Neural progenitor cell (in vitro differentiated cells): ENCODE measurements at regions not wholly inside any gene's neighbourhood (a gene's known extent, or its start where the extent isn't known, plus 50 kb on each side); places are given as distances from the start of the nearest gene placed in this dataset. TPM values are rescaled to one million over a fixed set of nuclear protein-coding genes. Genes with fewer than 3 reads are reported as not detected.

Source experiments
- DNase-seq: peaks from one replicate; pipeline ENCODE4 v3.0.0-alpha.2; 2016; ENCODE audit warnings: low spot score
- H2AFZ ChIP-seq: fragments of 200-600 bp; sonication (generic); replicated peaks from 2 replicates; pipeline ENCODE4 v1.6.1; 2016; ENCODE audit warnings: antibody characterized with exemption
- H3F3A ChIP-seq: fragments of 200-600 bp; sonication (generic); 2 replicates; pipeline ENCODE4 v1.6.1; 2016; ENCODE audit warnings: antibody characterized with exemption, low read depth
- H3K27ac ChIP-seq: fragments of 200-600 bp; sonication (generic); 2 replicates; pipeline ENCODE4 v1.5.1; 2016; ENCODE audit warnings: mild to moderate bottlenecking
- H3K27me3 ChIP-seq: fragments of 200-600 bp; sonication (generic); 2 replicates; pipeline ENCODE4 v1.6.1; 2016; ENCODE audit warnings: mild to moderate bottlenecking, moderate library complexity
- H3K36me3 ChIP-seq: fragments of 200-600 bp; sonication (generic); 2 replicates; pipeline ENCODE4 v1.5.1; 2016
- H3K4me1 ChIP-seq: fragments of 200-600 bp; sonication (generic); 2 replicates; pipeline ENCODE4 v1.6.1; 2016; ENCODE audit warnings: mixed run types
- H3K4me2 ChIP-seq: fragments of 200-600 bp; sonication (generic); 2 replicates; pipeline ENCODE4 v1.6.1; 2016
- H3K4me3 ChIP-seq: fragments of 200-600 bp; sonication (generic); 2 replicates; pipeline ENCODE4 v1.5.1; 2016
- H3K79me2 ChIP-seq: fragments of 200-600 bp; sonication (generic); 2 replicates; pipeline ENCODE4 v1.6.1; 2016; ENCODE audit warnings: low read depth
- H3K9ac ChIP-seq: fragments of 200-600 bp; sonication (generic); 2 replicates; pipeline ENCODE4 v1.6.1; 2016
- H3K9me3 ChIP-seq: fragments of 200-600 bp; sonication (generic); 2 replicates; pipeline ENCODE4 v1.5.1; 2016; ENCODE audit warnings: low read depth
- H4K20me1 ChIP-seq: fragments of 200-600 bp; sonication (generic); 2 replicates; pipeline ENCODE4 v1.6.1; 2016; ENCODE audit warnings: low read depth
- H3K27ac Mint-ChIP-seq: 3 replicates; pipeline ENCODE4 v1.8.0; 2021; ENCODE audit warnings: mixed read lengths
- H3K27me3 Mint-ChIP-seq: 2 replicates; pipeline ENCODE4 v1.8.0; 2022; ENCODE audit warnings: low read depth, mild to moderate bottlenecking, inconsistent platforms, moderate library complexity, mixed read lengths; ENCODE audit not compliant: insufficient read depth
- H3K36me3 Mint-ChIP-seq: 3 replicates; pipeline ENCODE4 v1.8.0; 2021; ENCODE audit warnings: mixed read lengths
- H3K4me1 Mint-ChIP-seq: 3 replicates; pipeline ENCODE4 v1.8.0; 2021; ENCODE audit warnings: mixed read lengths
- H3K4me3 Mint-ChIP-seq: 3 replicates; pipeline ENCODE4 v1.8.0; 2021; ENCODE audit warnings: mild to moderate bottlenecking, moderate library complexity, mixed read lengths
- H3K9me3 Mint-ChIP-seq: 3 replicates; pipeline ENCODE4 v1.8.0; 2020; ENCODE audit warnings: mixed read lengths
- EZH2 ChIP-seq: fragments of 200-600 bp; sonication (generic); IDR thresholded peaks from 2 replicates; pipeline ENCODE4 v1.6.1; 2017; ENCODE audit warnings: antibody characterized with exemption, mild to moderate bottlenecking, moderate library complexity
- EZH2phosphoT487 ChIP-seq: fragments of 200-600 bp; sonication (generic); IDR thresholded peaks from 2 replicates; pipeline ENCODE4 v1.6.1; 2017; ENCODE audit warnings: antibody characterized with exemption
- microRNA counts: library from miRNA; unstranded; fragments of <30 nt; microRNA quantifications from one replicate; lab custom pipeline; 2016
- microRNA-seq: library from miRNA; unstranded; fragments of <30 nt; microRNA quantifications from one replicate; pipeline ENCODE4, GENCODE V29; 2016
- small RNA-seq: library from RNA; depleted of rRNA; stranded (forward); fragments of <200 nt; gene quantifications from one replicate; pipeline ENCODE3, GENCODE V24; 2015
- TF ChIP-seq, protein P1 (sequence below): fragments of 200-600 bp; sonication (generic); IDR thresholded peaks from 2 replicates; pipeline ENCODE4 v1.5.1; 2017; ENCODE audit warnings: antibody characterized with exemption, mild to moderate bottlenecking

DNA sequence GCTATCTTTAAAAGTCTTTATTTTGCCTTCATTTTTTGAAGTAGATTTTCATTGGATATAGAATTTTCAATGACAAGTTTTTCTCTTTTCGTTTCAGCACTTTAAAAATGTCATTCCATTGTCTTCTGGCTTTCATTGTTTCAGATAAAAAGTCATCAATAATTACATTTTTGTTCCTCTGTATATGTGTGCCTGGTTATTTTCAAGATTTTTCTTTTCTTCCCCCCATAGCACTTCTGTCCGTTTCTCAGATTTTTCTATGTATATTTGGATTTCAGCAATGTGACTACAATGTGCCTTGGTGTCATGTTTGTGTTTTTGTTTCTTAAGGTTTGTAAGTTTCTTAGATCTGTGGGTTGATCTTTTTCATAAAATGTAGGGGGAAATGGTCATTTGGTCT lies 66.3 kb upstream of the HSD17B12 start:
- H3K9ac ChIP-seq = no peak overlapping the region
- Mint-ChIP-seq H3K9me3 (peaks cover 14% of the 10 kb centered on the region), H3K4me1 (no peaks in the 10 kb centered on the region), H3K27me3 (no peaks in the 10 kb centered on the region), H3K4me3 (no peak overlapping the region), H3K36me3 (no peaks in the 10 kb centered on the region), H3K27ac (no peak overlapping the region)
- no peak for DNase-seq
- H3K4me2 ChIP-seq = no peak overlapping the region
- H2AFZ ChIP-seq = no peak overlapping the region
- no peak overlapping the region for H3K27ac ChIP-seq
- H3K79me2 ChIP-seq = no peaks in the 10 kb centered on the region
- H3K4me1 ChIP-seq = no peaks in the 10 kb centered on the region
- H3K27me3 ChIP-seq = peaks cover 19% of the 10 kb centered on the region
- TF ChIP-seq EZH2phosphoT487 (no peak), EZH2 (no peak)
- TF ChIP-seq, protein P1, sequence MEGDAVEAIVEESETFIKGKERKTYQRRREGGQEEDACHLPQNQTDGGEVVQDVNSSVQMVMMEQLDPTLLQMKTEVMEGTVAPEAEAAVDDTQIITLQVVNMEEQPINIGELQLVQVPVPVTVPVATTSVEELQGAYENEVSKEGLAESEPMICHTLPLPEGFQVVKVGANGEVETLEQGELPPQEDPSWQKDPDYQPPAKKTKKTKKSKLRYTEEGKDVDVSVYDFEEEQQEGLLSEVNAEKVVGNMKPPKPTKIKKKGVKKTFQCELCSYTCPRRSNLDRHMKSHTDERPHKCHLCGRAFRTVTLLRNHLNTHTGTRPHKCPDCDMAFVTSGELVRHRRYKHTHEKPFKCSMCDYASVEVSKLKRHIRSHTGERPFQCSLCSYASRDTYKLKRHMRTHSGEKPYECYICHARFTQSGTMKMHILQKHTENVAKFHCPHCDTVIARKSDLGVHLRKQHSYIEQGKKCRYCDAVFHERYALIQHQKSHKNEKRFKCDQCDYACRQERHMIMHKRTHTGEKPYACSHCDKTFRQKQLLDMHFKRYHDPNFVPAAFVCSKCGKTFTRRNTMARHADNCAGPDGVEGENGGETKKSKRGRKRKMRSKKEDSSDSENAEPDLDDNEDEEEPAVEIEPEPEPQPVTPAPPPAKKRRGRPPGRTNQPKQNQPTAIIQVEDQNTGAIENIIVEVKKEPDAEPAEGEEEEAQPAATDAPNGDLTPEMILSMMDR = no peak
- H4K20me1 ChIP-seq = no peaks in the 10 kb centered on the region
- H3K9me3 ChIP-seq = no peaks in the 10 kb centered on the region
- no peaks in the 10 kb centered on the region for H3F3A ChIP-seq
- H3K4me3 ChIP-seq = no peak overlapping the region
- no peaks in the 10 kb centered on the region for H3K36me3 ChIP-seq

DNA sequence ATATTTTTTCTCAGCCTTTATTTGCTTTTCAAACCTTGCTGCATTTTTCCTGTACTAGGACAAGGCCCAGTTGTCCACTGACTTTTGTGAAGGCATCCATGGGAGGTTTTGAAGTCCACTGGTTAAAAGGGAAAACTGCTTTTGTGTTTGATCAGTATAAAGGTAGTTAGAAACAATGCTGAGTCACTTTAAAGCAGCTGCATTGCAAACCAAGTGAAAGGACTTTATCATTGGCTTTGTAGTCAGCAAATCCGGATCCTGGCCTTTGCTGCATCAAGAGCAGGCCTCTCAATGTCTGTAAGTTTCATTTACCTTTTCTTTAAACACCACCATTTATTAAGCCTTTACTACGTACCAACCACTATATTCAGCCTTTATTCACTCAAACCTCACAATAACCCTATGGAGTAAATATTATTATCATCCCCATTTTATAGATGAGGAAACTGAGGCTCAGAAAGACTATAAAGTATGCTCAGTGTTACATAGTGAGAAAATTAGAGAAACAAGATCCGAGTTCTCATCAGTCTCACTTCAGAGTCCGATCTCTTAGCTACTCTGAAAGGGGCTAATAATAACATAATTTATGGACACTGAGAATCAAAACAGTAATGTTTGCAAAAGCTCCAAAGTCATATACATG lies 60.6 kb upstream of the HSD17B12 start:
- no peaks in the 10 kb centered on the region for H3K4me1 ChIP-seq
- no peak overlapping the region for H3K4me3 Mint-ChIP-seq

DNA sequence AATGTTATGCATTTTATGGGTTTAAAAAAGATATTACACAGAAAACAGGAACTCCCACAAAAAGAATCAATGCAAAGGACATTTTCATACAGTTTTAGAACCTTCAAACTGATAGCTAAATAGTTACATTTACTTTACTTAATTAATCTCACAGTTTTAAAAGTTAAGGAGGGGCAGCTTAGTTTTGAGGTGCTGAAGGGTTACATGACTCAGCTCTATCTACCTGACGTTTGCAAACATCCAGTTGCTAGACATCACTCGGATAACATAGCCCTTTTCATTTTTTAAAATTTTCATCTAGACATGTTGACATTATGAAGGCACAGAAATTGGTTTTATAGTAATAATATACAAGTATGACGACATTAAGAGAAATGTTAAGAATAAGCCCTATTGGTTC lies 53.7 kb upstream of the HSD17B12 start:
- Histone ChIP-seq H3K4me1 (no peaks in the 10 kb centered on the region), H3K9me3 (no peaks in the 10 kb centered on the region), H3K36me3 (no peaks in the 10 kb centered on the region), H2AFZ (no peak overlapping the region), H3K79me2 (no peaks in the 10 kb centered on the region), H3K4me3 (no peak overlapping the region), H3K27ac (no peak overlapping the region), H3F3A (peaks cover 9% of the 10 kb centered on the region), H4K20me1 (no peaks in the 10 kb centered on the region), H3K27me3 (peaks cover 28% of the 10 kb centered on the region), H3K4me2 (no peak overlapping the region), H3K9ac (no peak overlapping the region)
- no peak for DNase-seq
- no peaks in the 10 kb centered on the region for H3K36me3 Mint-ChIP-seq
- no peaks in the 10 kb centered on the region for H3K27me3 Mint-ChIP-seq
- peaks cover 5% of the 10 kb centered on the region for H3K4me1 Mint-ChIP-seq
- TF ChIP-seq, protein P1 = no peak
- TF ChIP-seq EZH2phosphoT487 (no peak), EZH2 (no peak)
- H3K9me3 Mint-ChIP-seq = no peaks in the 10 kb centered on the region
- H3K4me3 Mint-ChIP-seq = no peak overlapping the region
- H3K27ac Mint-ChIP-seq = no peak overlapping the region

More for the DNA sequence above, 60.6 kb upstream of the HSD17B12 start:
- Mint-ChIP-seq H3K4me1 (peaks cover 5% of the 10 kb centered on the region), H3K27ac (no peak overlapping the region), H3K27me3 (no peaks in the 10 kb centered on the region), H3K36me3 (no peaks in the 10 kb centered on the region), H3K9me3 (no peaks in the 10 kb centered on the region)
- Histone ChIP-seq H3K4me2 (no peak overlapping the region), H3K9me3 (no peaks in the 10 kb centered on the region), H3K9ac (no peak overlapping the region), H2AFZ (no peak overlapping the region), H3K27me3 (no peaks in the 10 kb centered on the region), H3K27ac (no peak overlapping the region), H3K4me3 (no peak overlapping the region), H3K36me3 (no peaks in the 10 kb centered on the region), H4K20me1 (no peaks in the 10 kb centered on the region), H3F3A (peaks cover 3% of the 10 kb centered on the region), H3K79me2 (no peaks in the 10 kb centered on the region)
- TF ChIP-seq EZH2phosphoT487 (no peak), EZH2 (no peak)
- TF ChIP-seq, protein P1 = no peak
- DNase-seq = no peak

MicroRNA genes in the stretch of these regions (microRNA counts, 767-probe panel; counts per million panel counts)
- microRNA hsa-miR-129-2-3p (lab: Ali Mortazavi, UCI) (460 counts per million, percentile 90 among the panel's probes with 10 or more counts), microRNA hsa-miR-129-5p (lab: Ali Mortazavi, UCI) (460 counts per million, percentile 90 among the panel's probes with 10 or more counts), microRNA hsa-miR-670 (lab: Ali Mortazavi, UCI) (460 counts per million, percentile 90 among the panel's probes with 10 or more counts)

Small RNA genes lying in the stretch of these regions (microRNA-seq; reads per million reads assigned to microRNA genes)
- gene MIR129-2 (3.3 reads per million, percentile 16 among the genes with 10 or more reads in this experiment), gene MIR670 (not detected)

Small RNA genes lying in the stretch of these regions (small RNA-seq; reads per million reads assigned to genes)
- gene MIR129-2 (not detected), gene MIR670 (not detected)
